GM12864 (cell line): ENCODE measurements at regions not wholly inside any gene's neighbourhood (a gene's known extent, or its start where the extent isn't known, plus 50 kb on each side); places are given as distances from the start of the nearest gene placed in this dataset.

ENCODE experiments used
- DNase-seq: peaks from one replicate; pipeline ENCODE4 v3.0.0-alpha.2; 2011; ENCODE audit warnings: low read depth
- H3K4me3 ChIP-seq: 2 replicates; pipeline ENCODE4 v1.5.1; 2011; ENCODE audit warnings: mild to moderate bottlenecking, low read depth, low read length, control low read depth
- CTCF ChIP-seq: IDR thresholded peaks from 2 replicates; pipeline ENCODE4 v1.5.1; 2011; ENCODE audit warnings: low read depth, mild to moderate bottlenecking, moderate library complexity, low read length, control low read depth, inconsistent platforms; ENCODE audit errors: missing control alignments

GRCh38 chr18:24678107-24678506 is 217.7 kb downstream of the HRH4 start:
- no peak for TF ChIP-seq CTCF
- H3K4me3 ChIP-seq = no peak overlapping the region
- DNase-seq = no peak

GRCh38 chr18:24678626-24679025 is 218.2 kb downstream of the HRH4 start:
- TF ChIP-seq CTCF = no peak
- no peak for DNase-seq
- H3K4me3 ChIP-seq = no peak overlapping the region

- no peak for TF ChIP-seq CTCF
- DNase-seq = no peak
Observed at GRCh38 chr18:24679062-24679461, 218.6 kb downstream of the HRH4 start.

GRCh38 chr18:24683925-24684324 is 223.5 kb downstream of the HRH4 start:
- no peak for TF ChIP-seq CTCF
- no peak for DNase-seq
- H3K4me3 ChIP-seq = no peak overlapping the region

More at GRCh38 chr18:24679062-24679461, 218.6 kb downstream of the HRH4 start:
- H3K4me3 ChIP-seq = no peak overlapping the region

- no peak overlapping the region for H3K4me3 ChIP-seq
- TF ChIP-seq CTCF = no peak
- no peak for DNase-seq
Observed at GRCh38 chr18:24685254-24685959, 225.0 kb downstream of the HRH4 start.

- no peak for TF ChIP-seq CTCF
- H3K4me3 ChIP-seq = no peak overlapping the region
- no peak for DNase-seq
Observed at GRCh38 chr18:24695168-24695567, 234.7 kb downstream of the HRH4 start.

- DNase-seq = no peak
- H3K4me3 ChIP-seq = no peak overlapping the region
- no peak for TF ChIP-seq CTCF
Observed at GRCh38 chr18:24702001-24702515, 241.6 kb downstream of the HRH4 start.
